RCC 7860 (cell line): ENCODE measurements at regions not wholly inside any gene's neighbourhood (a gene's known extent, or its start where the extent isn't known, plus 50 kb on each side); places are given as distances from the start of the nearest gene placed in this dataset.

ENCODE experiments used
- DNase-seq: peaks from one replicate; pipeline ENCODE4 v3.0.0-alpha.2; 2015; ENCODE audit warnings: low spot score
- FAIRE-seq: peaks from 2 replicates; lab custom pipeline; 2012; peaks lifted over from hg19 to GRCh38; lab: Jason Lieb, UNC

DNA sequence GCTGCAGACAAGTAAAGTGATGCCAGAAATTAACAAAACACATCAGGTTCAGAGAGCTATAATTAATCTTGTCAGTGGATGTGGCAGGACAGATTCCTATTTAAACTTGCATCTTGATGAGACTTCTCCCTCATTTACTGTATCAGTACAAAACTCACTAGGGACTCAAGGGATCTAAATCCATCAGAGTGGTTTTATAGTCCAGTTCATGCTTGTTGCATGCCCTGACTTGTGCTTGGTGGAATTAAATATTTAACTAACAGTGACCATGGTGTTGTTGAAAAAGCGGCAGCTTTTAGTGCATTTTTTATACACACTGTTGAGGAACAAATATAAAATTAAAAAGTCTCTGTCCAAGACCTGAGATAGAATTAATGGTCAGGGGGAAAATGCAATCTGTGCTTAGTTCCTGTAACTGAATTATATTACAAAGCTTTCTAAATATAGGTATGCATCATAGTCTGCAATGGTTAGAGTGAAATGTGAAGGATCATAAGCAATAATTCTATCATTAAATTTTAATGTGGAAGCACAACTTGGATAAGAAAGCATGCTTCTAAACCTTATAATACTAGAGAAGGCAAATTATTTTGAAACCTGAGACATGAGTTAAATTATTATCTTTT is 1475.5 kb upstream of the TENM4 start:
- FAIRE-seq (no peak), DNase-seq (no peak)

GRCh38 chr11:80914311-80914710 is 1473.5 kb upstream of the TENM4 start:
- DNase-seq (no peak), FAIRE-seq (no peak)

GRCh38 chr11:80911666-80912065 is 1470.8 kb upstream of the TENM4 start:
- FAIRE-seq (no peak), DNase-seq (no peak)

- FAIRE-seq (no peak), DNase-seq (no peak)
Measured at GRCh38 chr11:80900265-80900664, 1459.4 kb upstream of the TENM4 start.

GRCh38 chr11:80899381-80899780 is 1458.6 kb upstream of the TENM4 start:
- DNase-seq, result no peak
- FAIRE-seq, result no peak

- DNase-seq, result no peak
- FAIRE-seq, result no peak
Measured at GRCh38 chr11:80898910-80899309, 1458.1 kb upstream of the TENM4 start.

DNA sequence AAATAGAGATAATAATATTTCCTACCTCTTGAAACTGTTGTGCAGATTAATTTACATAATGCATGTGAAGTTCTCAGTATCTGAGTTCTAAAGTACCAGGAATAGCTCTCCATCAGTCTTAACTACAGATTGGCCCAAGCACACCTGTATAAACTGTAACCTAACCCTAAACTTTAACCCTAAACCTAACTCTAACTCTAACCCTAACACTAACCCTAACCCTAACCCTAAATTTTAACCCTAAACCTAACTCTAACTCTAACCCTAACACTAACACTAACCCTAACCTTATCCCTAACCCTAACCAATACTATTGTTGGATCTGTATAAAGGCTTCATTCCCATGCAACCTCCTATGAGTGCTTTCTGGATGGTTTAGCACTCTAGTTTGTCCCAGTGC is 1445.9 kb upstream of the TENM4 start:
- no peak for FAIRE-seq

DNA sequence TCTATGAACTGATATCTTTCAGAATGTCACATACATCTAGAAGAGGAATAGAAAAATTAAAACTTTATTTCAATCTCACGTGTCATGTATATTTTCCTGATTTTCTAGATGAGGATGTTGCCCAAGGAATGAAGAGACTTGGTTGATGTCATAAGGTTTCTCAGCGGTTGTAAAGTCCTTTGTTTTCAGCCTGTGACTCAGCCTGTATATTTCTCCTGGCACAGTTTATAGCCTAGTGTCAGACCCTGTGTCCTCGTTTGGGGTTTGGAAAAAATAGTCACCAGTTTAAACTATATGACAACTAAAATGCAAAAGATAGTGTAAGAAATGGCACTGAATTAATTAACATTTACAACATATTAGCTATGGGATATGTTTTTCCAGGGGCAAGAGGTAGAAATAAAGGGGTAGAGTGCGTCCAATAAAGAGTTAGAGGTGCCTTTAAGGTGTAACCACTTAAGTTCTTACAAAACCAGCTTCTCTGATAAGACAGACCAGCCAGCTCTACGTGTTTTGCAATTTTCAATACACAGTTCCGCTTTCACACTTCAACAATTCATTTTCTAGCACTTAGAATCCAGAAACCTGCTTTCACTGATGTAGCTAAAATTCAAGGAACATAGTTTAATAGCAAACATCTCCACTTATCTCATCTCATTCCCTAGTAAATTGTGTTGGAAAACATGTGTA is 1432.6 kb upstream of the TENM4 start:
- DNase-seq (no peak), FAIRE-seq (no peak)

More for the DNA sequence above, 1445.9 kb upstream of the TENM4 start:
- no peak for DNase-seq

- no peak for FAIRE-seq
- no peak for DNase-seq
Measured at GRCh38 chr11:80872116-80872728, 1431.4 kb upstream of the TENM4 start.

GRCh38 chr11:80868831-80869230 is 1428.0 kb upstream of the TENM4 start:
- no peak for FAIRE-seq
- DNase-seq, result no peak

DNA sequence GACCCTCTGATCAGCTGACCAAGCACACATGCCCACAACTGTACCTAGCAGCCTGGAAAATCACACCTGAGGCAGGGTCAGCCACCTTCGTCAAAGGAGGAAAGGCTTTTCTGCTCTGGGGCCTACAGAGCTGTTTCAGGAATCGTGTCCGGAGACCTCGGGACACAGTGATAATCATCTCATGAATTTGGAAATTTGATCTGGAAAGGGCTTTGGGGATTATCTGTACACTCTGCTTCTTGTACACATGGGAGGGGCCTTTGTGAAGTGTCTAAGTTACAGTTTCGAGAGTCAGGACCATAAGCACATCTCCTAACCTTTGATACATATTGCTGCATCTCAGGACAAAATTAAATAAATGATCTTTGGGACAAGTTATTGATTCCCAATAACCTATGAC is 1421.2 kb upstream of the TENM4 start:
- DNase-seq (no peak), FAIRE-seq (no peak)

GRCh38 chr11:80861193-80861592 is 1420.4 kb upstream of the TENM4 start:
- no peak for DNase-seq
- no peak for FAIRE-seq

DNA sequence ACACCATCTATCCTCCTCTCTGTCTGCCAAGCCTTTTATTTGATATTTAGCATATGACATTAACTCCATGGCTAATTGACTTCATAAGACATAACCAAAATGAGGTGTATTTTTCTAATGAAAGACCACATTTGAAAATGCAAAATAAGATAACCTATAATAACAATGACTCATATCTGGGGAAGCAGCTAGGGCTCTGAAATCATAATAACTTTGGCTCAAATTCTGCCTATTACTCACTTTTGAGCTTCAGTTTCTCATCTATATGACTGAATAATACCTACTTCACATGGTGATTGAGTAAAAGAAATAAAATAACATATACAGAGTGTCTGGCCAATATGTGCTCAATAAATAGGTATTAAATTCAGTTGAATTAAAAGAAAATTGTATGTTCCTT is 1419.8 kb upstream of the TENM4 start:
- FAIRE-seq, result no peak
- no peak for DNase-seq

- peak; percentile 91 for FAIRE-seq
- DNase-seq, result peak; percentile 9
Measured at GRCh38 chr11:80856066-80856465, 1415.2 kb upstream of the TENM4 start.

GRCh38 chr11:80855426-80855825 is 1414.6 kb upstream of the TENM4 start:
- no peak for FAIRE-seq
- no peak for DNase-seq

GRCh38 chr11:80849253-80849652 is 1408.4 kb upstream of the TENM4 start:
- FAIRE-seq (peak; percentile 87), DNase-seq (peak; percentile 24)

DNA sequence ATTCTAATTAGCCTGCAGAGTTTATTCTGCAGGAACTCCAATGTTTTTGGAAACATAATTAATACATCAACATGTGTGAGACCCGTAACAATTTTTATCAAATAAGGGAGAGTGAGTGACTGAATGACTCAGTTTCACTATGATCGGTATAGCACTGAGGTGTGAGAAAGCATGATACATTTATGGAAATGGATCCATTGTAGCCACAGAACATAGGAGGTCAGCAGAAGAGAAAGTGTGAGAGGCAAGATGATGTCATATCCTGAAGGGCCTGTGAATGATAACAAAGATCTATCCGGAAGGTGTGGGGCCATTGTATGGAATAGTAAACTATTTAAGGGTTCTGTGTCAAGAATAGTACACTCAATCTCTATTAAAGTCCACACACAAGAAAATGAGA is 1406.1 kb upstream of the TENM4 start:
- DNase-seq, result no peak
- FAIRE-seq, result no peak

DNA sequence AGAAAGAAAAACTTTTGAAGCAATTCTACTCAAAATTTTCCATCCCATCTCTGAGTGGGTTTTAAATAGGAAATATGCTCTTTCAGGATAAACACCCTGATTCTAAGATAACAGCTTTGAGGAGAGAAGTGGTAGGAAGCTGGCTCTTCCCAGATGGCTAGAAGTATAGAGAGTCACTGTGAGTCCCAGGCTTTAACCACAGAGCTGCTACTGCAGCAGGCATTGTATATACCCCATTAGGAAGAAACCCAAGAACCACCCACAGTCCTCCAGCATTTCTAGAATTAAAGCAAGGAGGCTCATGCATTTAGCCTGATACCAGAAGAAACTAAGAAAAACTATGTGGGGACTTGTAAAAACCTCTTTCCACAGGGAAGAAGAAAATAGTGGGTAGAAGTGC is 1405.6 kb upstream of the TENM4 start:
- FAIRE-seq (no peak), DNase-seq (no peak)

GRCh38 chr11:80844110-80844819 is 1403.4 kb upstream of the TENM4 start:
- no peak for DNase-seq

DNA sequence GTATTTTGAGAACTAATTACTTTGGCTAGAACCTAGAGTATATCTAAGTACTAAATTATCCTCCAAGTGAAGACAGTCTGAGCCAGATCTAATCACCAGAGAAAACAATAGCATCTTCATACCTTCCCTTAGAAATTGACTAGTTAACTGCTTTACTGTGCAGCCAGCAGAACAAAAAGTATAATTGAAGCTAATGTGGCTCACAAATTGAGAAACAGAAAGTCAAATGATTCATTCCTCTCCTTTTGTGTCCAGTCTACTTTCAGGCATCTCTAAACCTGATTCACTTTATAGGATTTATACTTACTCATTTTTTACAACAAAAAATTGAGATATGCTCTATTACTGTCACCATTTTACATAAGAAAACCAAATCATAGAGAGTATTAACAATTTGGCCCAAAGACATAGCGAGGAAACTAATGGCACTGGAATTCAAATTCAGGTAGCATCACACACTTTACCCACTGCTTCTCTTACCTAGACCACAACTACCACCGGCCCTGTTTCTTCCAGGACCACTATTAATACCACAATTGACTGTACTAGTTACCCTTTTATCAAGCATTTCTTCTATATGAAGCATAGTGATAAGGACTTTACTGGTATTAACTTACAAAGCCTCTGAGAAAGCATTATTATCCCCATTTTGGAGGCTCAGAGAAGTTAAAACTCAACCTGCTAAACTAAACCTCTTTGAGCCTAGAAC is 1402.6 kb upstream of the TENM4 start:
- no peak for DNase-seq
- FAIRE-seq, result no peak

More at GRCh38 chr11:80844110-80844819, 1403.4 kb upstream of the TENM4 start:
- no peak for FAIRE-seq

DNA sequence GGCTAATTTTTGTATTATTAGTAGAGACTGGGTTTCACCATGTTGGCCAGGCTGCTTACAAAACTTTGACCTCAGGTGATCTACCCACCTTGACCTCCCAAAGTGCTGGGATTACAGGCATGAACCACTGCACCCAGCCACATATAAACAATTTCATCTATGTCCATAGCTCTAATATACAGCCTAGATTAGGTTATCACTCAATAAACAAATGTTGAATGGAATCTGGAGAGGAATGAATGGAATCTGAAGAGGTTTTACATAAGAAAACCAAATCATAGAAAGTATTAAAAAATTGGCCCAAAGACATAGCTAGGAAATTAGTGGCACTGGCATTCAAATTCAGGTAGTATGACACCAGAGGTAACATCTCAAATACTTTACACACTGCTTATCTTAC is 1401.4 kb upstream of the TENM4 start:
- FAIRE-seq (no peak), DNase-seq (no peak)
